ENCODE measurements at regions not wholly inside any gene's neighbourhood (a gene's known extent, or its start where the extent isn't known, plus 50 kb on each side); places are given as distances from the start of the nearest gene placed in this dataset.

DNA sequence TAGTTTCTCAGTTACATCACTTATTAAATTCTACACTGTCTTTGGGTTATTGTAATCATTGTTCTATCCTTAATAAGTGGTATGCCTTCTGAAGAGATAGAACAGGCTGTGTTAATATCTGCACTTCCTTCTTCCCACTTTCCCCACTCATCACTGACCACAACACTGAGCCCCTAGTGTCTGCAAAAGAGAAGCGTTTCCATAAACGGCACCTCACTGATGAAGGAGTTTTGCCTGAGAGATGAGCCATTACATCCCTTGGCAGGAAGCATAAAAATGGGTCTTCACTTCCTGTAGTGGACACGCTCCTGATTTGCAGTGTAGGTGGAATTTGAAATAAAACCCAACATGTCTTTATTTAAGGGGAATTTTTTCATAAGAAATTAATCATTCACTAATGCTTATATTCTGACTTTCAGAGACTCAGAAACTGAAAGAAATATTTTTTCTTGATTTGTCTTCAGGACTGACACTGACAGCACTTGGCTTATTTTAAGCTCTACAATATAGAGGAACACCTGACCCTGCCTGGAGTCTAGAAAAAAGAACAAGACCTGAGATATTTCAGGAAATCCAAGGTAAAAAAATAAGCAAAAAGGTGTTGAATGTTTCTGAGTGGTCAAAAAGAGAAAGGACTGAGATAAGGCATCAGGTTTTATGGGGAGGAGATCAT lies 275.3 kb downstream of the RAD51AP2 start:
- Histone ChIP-seq H3K4me1 (replicated peaks) (no peaks in the 10 kb centered on the region), H3K9me3 (no peaks in the 10 kb centered on the region), H3K4me3 (no peak overlapping the region), H3K27ac (no peak overlapping the region), H3K36me3 (no peaks in the 10 kb centered on the region), H3K27me3 (replicated peaks; ENCODE audit: insufficient read depth) (no peaks in the 10 kb centered on the region)
- intact Hi-C loops (cut with DNase I): no loop called here
- no peak for DNase-seq (ENCODE audit: low spot score)
- no peak for TF ChIP-seq POLR2AphosphoS5 (IDR thresholded peaks at IDR 0.05)
- TF ChIP-seq, protein P1, sequence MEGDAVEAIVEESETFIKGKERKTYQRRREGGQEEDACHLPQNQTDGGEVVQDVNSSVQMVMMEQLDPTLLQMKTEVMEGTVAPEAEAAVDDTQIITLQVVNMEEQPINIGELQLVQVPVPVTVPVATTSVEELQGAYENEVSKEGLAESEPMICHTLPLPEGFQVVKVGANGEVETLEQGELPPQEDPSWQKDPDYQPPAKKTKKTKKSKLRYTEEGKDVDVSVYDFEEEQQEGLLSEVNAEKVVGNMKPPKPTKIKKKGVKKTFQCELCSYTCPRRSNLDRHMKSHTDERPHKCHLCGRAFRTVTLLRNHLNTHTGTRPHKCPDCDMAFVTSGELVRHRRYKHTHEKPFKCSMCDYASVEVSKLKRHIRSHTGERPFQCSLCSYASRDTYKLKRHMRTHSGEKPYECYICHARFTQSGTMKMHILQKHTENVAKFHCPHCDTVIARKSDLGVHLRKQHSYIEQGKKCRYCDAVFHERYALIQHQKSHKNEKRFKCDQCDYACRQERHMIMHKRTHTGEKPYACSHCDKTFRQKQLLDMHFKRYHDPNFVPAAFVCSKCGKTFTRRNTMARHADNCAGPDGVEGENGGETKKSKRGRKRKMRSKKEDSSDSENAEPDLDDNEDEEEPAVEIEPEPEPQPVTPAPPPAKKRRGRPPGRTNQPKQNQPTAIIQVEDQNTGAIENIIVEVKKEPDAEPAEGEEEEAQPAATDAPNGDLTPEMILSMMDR (IDR thresholded peaks at IDR 0.05): no peak
- WGBS: 71% methylated on average over 3 of the region's 3 CpGs

DNA sequence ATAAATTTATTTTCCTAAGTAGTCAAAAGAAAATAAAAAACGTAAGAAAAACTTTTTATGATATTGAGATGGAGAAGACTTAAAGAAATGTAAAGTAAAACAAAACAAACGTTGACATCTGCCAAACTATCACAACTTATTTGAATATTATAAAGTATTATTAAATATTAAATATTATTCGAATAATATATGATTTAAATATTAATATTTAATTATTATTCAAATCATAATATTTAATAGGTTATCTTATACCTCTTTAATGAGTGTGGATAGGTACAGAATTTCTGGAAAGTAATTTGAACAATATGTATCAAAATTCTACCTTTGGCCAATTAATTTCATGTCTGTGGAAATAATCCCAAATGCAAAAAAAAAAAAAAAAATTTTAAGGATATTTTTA lies 278.7 kb downstream of the RAD51AP2 start:
- Histone ChIP-seq H3K9me3 (no peaks in the 10 kb centered on the region), H3K4me3 (no peak overlapping the region), H3K27me3 (replicated peaks; ENCODE audit: insufficient read depth) (no peaks in the 10 kb centered on the region), H3K36me3 (no peaks in the 10 kb centered on the region), H3K4me1 (replicated peaks) (no peaks in the 10 kb centered on the region), H3K27ac (no peak overlapping the region)
- intact Hi-C loops (cut with DNase I): no loop called here
- 88% methylated on average over 3 of the region's 3 CpGs for WGBS
- TF ChIP-seq, protein P1 (IDR thresholded peaks at IDR 0.05): no peak
- no peak for TF ChIP-seq POLR2A (IDR thresholded peaks at IDR 0.05)
- TF ChIP-seq POLR2AphosphoS5 (IDR thresholded peaks at IDR 0.05): no peak
- no peak for DNase-seq (ENCODE audit: low spot score)

GRCh38 chr2:17235167-17235566 lies 283.1 kb downstream of the RAD51AP2 start:
- Histone ChIP-seq H3K27me3 (replicated peaks; ENCODE audit: insufficient read depth) (no peaks in the 10 kb centered on the region), H3K27ac (no peak overlapping the region), H3K9me3 (no peaks in the 10 kb centered on the region), H3K4me3 (no peak overlapping the region), H3K4me1 (replicated peaks) (no peaks in the 10 kb centered on the region), H3K36me3 (no peaks in the 10 kb centered on the region)
- no peak for TF ChIP-seq POLR2AphosphoS5 (IDR thresholded peaks at IDR 0.05)
- TF ChIP-seq, protein P1 (IDR thresholded peaks at IDR 0.05): no peak
- TF ChIP-seq POLR2A (IDR thresholded peaks at IDR 0.05): no peak
- intact Hi-C loops (cut with DNase I): no loop called here
- 43% methylated on average over 1 of the region's 1 CpG for whole genome bisulfite sequencing
- DNase-seq (ENCODE audit: low spot score): no peak

GRCh38 chr2:17232776-17233556 lies 285.3 kb downstream of the RAD51AP2 start:
- intact Hi-C loops (cut with DNase I): no loop called here
- H3K36me3 ChIP-seq: no peaks in the 10 kb centered on the region
- H3K4me3 ChIP-seq: no peak overlapping the region
- no peaks in the 10 kb centered on the region for H3K27me3 ChIP-seq (replicated peaks; ENCODE audit: insufficient read depth)
- H3K9me3 ChIP-seq: no peaks in the 10 kb centered on the region
- 67% methylated on average over 4 of the region's 4 CpGs for WGBS
- no peak for DNase-seq (ENCODE audit: low spot score)
- no peak for TF ChIP-seq POLR2AphosphoS5 (IDR thresholded peaks at IDR 0.05)
- no peak for TF ChIP-seq POLR2A (IDR thresholded peaks at IDR 0.05)
- TF ChIP-seq, protein P1 (IDR thresholded peaks at IDR 0.05): no peak
- no peaks in the 10 kb centered on the region for H3K4me1 ChIP-seq (replicated peaks)
- H3K27ac ChIP-seq: no peak overlapping the region

All from prostate gland (tissue), 2 donors.